H9 (cell line): ENCODE measurements at regions not wholly inside any gene's neighbourhood (a gene's known extent, or its start where the extent isn't known, plus 50 kb on each side); places are given as distances from the start of the nearest gene placed in this dataset.
A peak's percentile ranks its signal among the peaks of the same experiment; 100 is the strongest.

Experiments
- DNase-seq: peaks from one replicate; pipeline ENCODE4 v3.0.0-alpha.2; 2017
- H2AFZ ChIP-seq: one replicate; pipeline ENCODE4 v1.6.1; 2013; ENCODE audit warnings: mild to moderate bottlenecking, low read length, control low read depth, moderate library complexity
- H2AK5ac ChIP-seq: 2 replicates; pipeline ENCODE4 v1.6.1; 2013; ENCODE audit warnings: low read length, control low read depth, mixed read lengths; ENCODE audit not compliant: insufficient read length
- H2BK120ac ChIP-seq: one replicate; pipeline ENCODE4 v1.6.1; 2013; ENCODE audit warnings: low read depth, mild to moderate bottlenecking, low read length, control low read depth, inconsistent platforms; ENCODE audit not compliant: poor library complexity, severe bottlenecking
- H2BK12ac ChIP-seq: 2 replicates; pipeline ENCODE4 v1.6.1; 2013; ENCODE audit warnings: low read length, control low read depth, mixed read lengths, low read depth; ENCODE audit not compliant: insufficient read length
- H2BK15ac ChIP-seq: 2 replicates; pipeline ENCODE4 v1.6.1; 2013; ENCODE audit warnings: low read depth, low read length, control low read depth
- H2BK20ac ChIP-seq: one replicate; pipeline ENCODE4 v1.6.1; 2013; ENCODE audit warnings: low read depth, mild to moderate bottlenecking, low read length, control low read depth, inconsistent platforms; ENCODE audit not compliant: poor library complexity, severe bottlenecking
- H2BK5ac ChIP-seq: 2 replicates; pipeline ENCODE4 v1.6.1; 2013; ENCODE audit warnings: low read length, control low read depth, mixed read lengths; ENCODE audit not compliant: insufficient read length
- H3K14ac ChIP-seq: 2 replicates; pipeline ENCODE4 v1.6.1; 2013; ENCODE audit warnings: low read length, control low read depth; ENCODE audit not compliant: insufficient read depth
- H3K18ac ChIP-seq: 2 replicates; pipeline ENCODE4 v1.6.1; 2013; ENCODE audit warnings: low read depth, mild to moderate bottlenecking, mixed read lengths, low read length, control low read depth; ENCODE audit not compliant: insufficient read length
- H3K23ac ChIP-seq: 2 replicates; pipeline ENCODE4 v1.6.1; 2013; ENCODE audit warnings: low read length, control low read depth, mixed read lengths, low read depth; ENCODE audit not compliant: insufficient read length
- H3K23me2 ChIP-seq: 2 replicates; pipeline ENCODE4 v1.6.1; 2013; ENCODE audit warnings: low read depth, mild to moderate bottlenecking, mixed read lengths, low read length, control low read depth; ENCODE audit not compliant: insufficient read length, poor library complexity, severe bottlenecking
- H3K27ac ChIP-seq: 2 replicates; pipeline ENCODE4 v1.5.1; 2013; ENCODE audit warnings: low read length, control low read depth, mixed read lengths, low read depth; ENCODE audit not compliant: insufficient read length
- H3K27me3 ChIP-seq: 2 replicates; pipeline ENCODE4 v1.6.1; 2013; ENCODE audit warnings: low read length, control low read depth, inconsistent platforms; ENCODE audit not compliant: insufficient read depth
- H3K4ac ChIP-seq: 2 replicates; pipeline ENCODE4 v1.6.1; 2013; ENCODE audit warnings: low read depth, mild to moderate bottlenecking, control low read depth, inconsistent platforms, low read length, moderate library complexity
- H3K4me1 ChIP-seq: 2 replicates; pipeline ENCODE4 v1.6.1; 2013; ENCODE audit warnings: low read length, control low read depth, inconsistent platforms; ENCODE audit not compliant: insufficient read depth
- H3K4me2 ChIP-seq: 2 replicates; pipeline ENCODE4 v1.6.1; 2013; ENCODE audit warnings: low read length, control low read depth, mixed read lengths; ENCODE audit not compliant: insufficient read length, insufficient read depth
- H3K56ac ChIP-seq: 2 replicates; pipeline ENCODE4 v1.6.1; 2013; ENCODE audit warnings: low read depth, mild to moderate bottlenecking, mixed read lengths, low read length, control low read depth; ENCODE audit not compliant: insufficient read length
- H3K79me1 ChIP-seq: 2 replicates; pipeline ENCODE4 v1.6.1; 2013; ENCODE audit warnings: low read depth, mild to moderate bottlenecking, moderate library complexity, low read length, control low read depth, inconsistent platforms; ENCODE audit not compliant: insufficient read depth, poor library complexity, severe bottlenecking
- H3K79me2 ChIP-seq: 2 replicates; pipeline ENCODE4 v1.6.1; 2013; ENCODE audit warnings: low read length, control low read depth, inconsistent platforms; ENCODE audit not compliant: insufficient read depth
- H3K9ac ChIP-seq: 2 replicates; pipeline ENCODE4 v1.6.1; 2013; ENCODE audit warnings: low read length, control low read depth, mixed read lengths; ENCODE audit not compliant: insufficient read length; ENCODE audit errors: extremely low read depth
- H3K9me3 ChIP-seq: one replicate; pipeline ENCODE4 v1.6.1; 2013; ENCODE audit warnings: low read depth, low read length, inconsistent platforms; ENCODE audit not compliant: control insufficient read depth
- H3T11ph ChIP-seq: one replicate; pipeline ENCODE4 v1.6.1; 2013; ENCODE audit warnings: mild to moderate bottlenecking, low read length, control low read depth, inconsistent platforms
- H4K20me1 ChIP-seq: one replicate; pipeline ENCODE4 v1.6.1; 2013; ENCODE audit not compliant: control insufficient read depth, insufficient read length, insufficient read depth
- H4K5ac ChIP-seq: 2 replicates; pipeline ENCODE4 v1.6.1; 2013; ENCODE audit warnings: low read depth, mild to moderate bottlenecking, mixed read lengths, low read length, control low read depth; ENCODE audit not compliant: insufficient read length
- H4K8ac ChIP-seq: replicated peaks from 2 replicates; pipeline ENCODE4 v1.6.1; 2013; ENCODE audit warnings: low read length, control low read depth, mixed read lengths, low read depth; ENCODE audit not compliant: insufficient read length
- H4K91ac ChIP-seq: 2 replicates; pipeline ENCODE4 v1.6.1; 2013; ENCODE audit warnings: low read depth, mild to moderate bottlenecking, moderate library complexity, mixed read lengths, low read length, control low read depth; ENCODE audit not compliant: insufficient read length
- H3K27ac Mint-ChIP-seq, 3 experiments: 2 replicates in 2 of 3; 3 replicates in 1 of 3; pipeline ENCODE4 v1.8.0; 2020 to 2021; ENCODE audit warnings: mixed read lengths in 3 of 3, mild to moderate bottlenecking in 1 of 3, moderate library complexity in 1 of 3
- H3K27me3 Mint-ChIP-seq: 2 replicates; pipeline ENCODE4 v1.8.0; 2021; ENCODE audit warnings: low read depth, mild to moderate bottlenecking, moderate library complexity, mixed read lengths
- H3K36me3 Mint-ChIP-seq, 3 experiments: 2 replicates in 2 of 3; 3 replicates in 1 of 3; pipeline ENCODE4 v1.8.0; 2020 to 2021; ENCODE audit warnings: low read depth in 3 of 3, mixed read lengths in 3 of 3; ENCODE audit not compliant: insufficient read depth in 1 of 3
- H3K4me1 Mint-ChIP-seq, 2 experiments: 2 replicates each; pipeline ENCODE4 v1.8.0; 2020; ENCODE audit warnings: mixed read lengths in 2 of 2
- H3K4me3 Mint-ChIP-seq, 2 experiments: 2 replicates in 1 of 2; 3 replicates in 1 of 2; pipeline ENCODE4 v1.8.0; 2020 to 2021; ENCODE audit warnings: mild to moderate bottlenecking in 2 of 2, mixed read lengths in 2 of 2, moderate library complexity in 1 of 2
- H3K9me3 Mint-ChIP-seq, 2 experiments: 2 replicates in 1 of 2; 3 replicates in 1 of 2; pipeline ENCODE4 v1.8.0; 2020; ENCODE audit warnings: mild to moderate bottlenecking in 2 of 2, mixed read lengths in 2 of 2, moderate library complexity in 1 of 2
- CTCF ChIP-seq: fragments of 200-600 bp; sonication (generic); conservative IDR thresholded peaks from 3 replicates; pipeline ENCODE4 v1.8.0; 2021; ENCODE audit warnings: antibody characterized with exemption, mild to moderate bottlenecking
- WGBS: extraction: QIAGEN DNeasy Blood & Tissue Kit; methylation state at CpG from one replicate; pipeline ENCODE4 v1.1.7; 2013; ENCODE audit warnings: missing lambda C conversion rate, low lambda C conversion rate, mixed read lengths; ENCODE audit not compliant: insufficient read length; ENCODE audit errors: extremely low coverage; 5-methylcytosine and 5-hydroxymethylcytosine counted together

GRCh38 chr10:28914701-28915100 is 237.4 kb downstream of the BAMBI start:
- no peak overlapping the region for H3K18ac ChIP-seq
- H3T11ph ChIP-seq, result no peak overlapping the region
- H3K4me1 ChIP-seq, result no peaks in the 10 kb centered on the region
- H3K27me3 ChIP-seq, result no peaks in the 10 kb centered on the region
- no peak overlapping the region for H2BK5ac ChIP-seq
- no peak overlapping the region for H3K56ac ChIP-seq
- no CpG with 5 or more reads among the region's 3 CpGs for WGBS
- H2AK5ac ChIP-seq, result no peak overlapping the region
- no peaks in the 10 kb centered on the region for H3K79me2 ChIP-seq
- H3K36me3 Mint-ChIP-seq, result no peaks in the 10 kb centered on the region
- no peak overlapping the region for H2BK12ac ChIP-seq
- H3K4me3 Mint-ChIP-seq, result no peak overlapping the region
- no peak overlapping the region for H3K14ac ChIP-seq
- H3K4me1 Mint-ChIP-seq, result no peaks in the 10 kb centered on the region
- no peak overlapping the region for H2BK120ac ChIP-seq
- no peaks in the 10 kb centered on the region for H3K9me3 ChIP-seq
- H4K8ac ChIP-seq, result no peak overlapping the region
- no peaks in the 10 kb centered on the region for H3K23me2 ChIP-seq
- peak overlapping the region in 1 of 3 experiments; percentile 40; a peak in 1 of 7 replicates for H3K27ac Mint-ChIP-seq
- H3K9me3 Mint-ChIP-seq, result no peaks in the 10 kb centered on the region
- H3K4me2 ChIP-seq, result no peak overlapping the region
- no peak overlapping the region for H4K5ac ChIP-seq
- no peak overlapping the region for H3K27ac ChIP-seq
- H3K4ac ChIP-seq, result no peak overlapping the region
- H2BK20ac ChIP-seq, result no peak overlapping the region
- H3K79me1 ChIP-seq, result no peaks in the 10 kb centered on the region
- no peak for DNase-seq
- H4K20me1 ChIP-seq, result no peaks in the 10 kb centered on the region
- H3K9ac ChIP-seq, result no peak overlapping the region
- no peak overlapping the region for H2AFZ ChIP-seq
- peaks cover 2% of the 10 kb centered on the region; the same call in 1 of the 2 replicates for H3K27me3 Mint-ChIP-seq
- H2BK15ac ChIP-seq, result no peak overlapping the region
- H4K91ac ChIP-seq, result no peak overlapping the region
- H3K23ac ChIP-seq, result no peak overlapping the region
- TF ChIP-seq CTCF, result no peak
